Mesenchymal stem cell (in vitro differentiated cells and primary cell): ENCODE measurements at regions not wholly inside any gene's neighbourhood (a gene's known extent, or its start where the extent isn't known, plus 50 kb on each side); places are given as distances from the start of the nearest gene placed in this dataset.

Experiments used
- DNase-seq: peaks from one replicate; pipeline ENCODE4 v3.0.0-alpha.2; 2013
- H2AFZ ChIP-seq: one replicate; pipeline ENCODE4 v1.6.1; 2013; ENCODE audit warnings: low read depth, mild to moderate bottlenecking, control low read depth, inconsistent platforms, low read length, moderate library complexity
- H2AK5ac ChIP-seq: 2 replicates; pipeline ENCODE4 v1.6.1; 2013; ENCODE audit warnings: low read length, moderate library complexity, mild to moderate bottlenecking, inconsistent platforms; ENCODE audit not compliant: severe bottlenecking
- H2BK120ac ChIP-seq: one replicate; pipeline ENCODE4 v1.6.1; 2013; ENCODE audit warnings: low read depth, mild to moderate bottlenecking, inconsistent platforms, low read length, moderate library complexity
- H2BK12ac ChIP-seq, 2 experiments: one replicate each; pipeline ENCODE4 v1.6.1; 2013; ENCODE audit warnings: inconsistent platforms in 2 of 2, low read length in 2 of 2, mild to moderate bottlenecking in 2 of 2, moderate library complexity in 2 of 2, control low read depth in 1 of 2
- H2BK15ac ChIP-seq: one replicate; pipeline ENCODE4 v1.6.1; 2013; ENCODE audit warnings: mild to moderate bottlenecking, low read depth, inconsistent platforms; ENCODE audit not compliant: poor library complexity, severe bottlenecking
- H2BK5ac ChIP-seq: 2 replicates; pipeline ENCODE4 v1.6.1; 2013; ENCODE audit warnings: low read depth, mild to moderate bottlenecking, low read length, control low read depth, inconsistent platforms; ENCODE audit not compliant: poor library complexity, severe bottlenecking
- H3K14ac ChIP-seq, 2 experiments: one replicate each; pipeline ENCODE4 v1.6.1; 2013; ENCODE audit warnings: inconsistent platforms in 2 of 2, low read length in 2 of 2, control low read depth in 1 of 2, mild to moderate bottlenecking in 1 of 2, moderate library complexity in 1 of 2
- H3K18ac ChIP-seq, 2 experiments: one replicate each; pipeline ENCODE4 v1.6.1; 2013; ENCODE audit warnings: inconsistent platforms in 2 of 2, low read length in 2 of 2, control low read depth in 1 of 2, low read depth in 1 of 2, mild to moderate bottlenecking in 1 of 2
- H3K23ac ChIP-seq, 2 experiments: one replicate each; pipeline ENCODE4 v1.6.1; 2013; ENCODE audit warnings: inconsistent platforms in 2 of 2, low read length in 2 of 2, mild to moderate bottlenecking in 2 of 2, moderate library complexity in 2 of 2, control low read depth in 1 of 2
- H3K27ac ChIP-seq: 2 replicates; pipeline ENCODE4 v1.5.1; 2013; ENCODE audit warnings: mild to moderate bottlenecking, moderate library complexity, low read length, control low read depth, inconsistent platforms; ENCODE audit not compliant: poor library complexity, severe bottlenecking
- H3K27me3 ChIP-seq, 2 experiments: 2 replicates each; pipeline versions ENCODE4 v1.6.1 to v1.7.0; 2013; ENCODE audit warnings: low read length in 2 of 2, mild to moderate bottlenecking in 2 of 2, moderate library complexity in 2 of 2, control low read depth in 1 of 2, inconsistent platforms in 1 of 2; ENCODE audit not compliant: control insufficient read depth in 1 of 2, insufficient read depth in 1 of 2
- H3K36me3 ChIP-seq, 2 experiments: 2 replicates each; pipeline versions ENCODE4 v1.6.1 to v1.7.0; 2013; ENCODE audit warnings: low read length in 2 of 2, control low read depth in 1 of 2, inconsistent platforms in 1 of 2, low read depth in 1 of 2, mild to moderate bottlenecking in 1 of 2; ENCODE audit not compliant: insufficient read depth in 2 of 2, control insufficient read depth in 1 of 2
- H3K4ac ChIP-seq, 2 experiments: one replicate each; pipeline ENCODE4 v1.6.1; 2013; ENCODE audit warnings: inconsistent platforms in 2 of 2, low read length in 2 of 2, mild to moderate bottlenecking in 2 of 2, moderate library complexity in 2 of 2, control low read depth in 1 of 2, low read depth in 1 of 2
- H3K4me1 ChIP-seq: 2 replicates; pipeline ENCODE4 v1.6.1; 2013; ENCODE audit warnings: low read depth, low read length, control low read depth; ENCODE audit not compliant: control insufficient read depth, insufficient read depth
- H3K4me2 ChIP-seq: 2 replicates; pipeline ENCODE4 v1.6.1; 2013; ENCODE audit warnings: low read length, mild to moderate bottlenecking, inconsistent platforms; ENCODE audit not compliant: poor library complexity, severe bottlenecking
- H3K4me3 ChIP-seq, 2 experiments: 2 replicates each; pipeline versions ENCODE4 v1.5.1 to v1.7.0; 2013; ENCODE audit warnings: low read length in 2 of 2, mild to moderate bottlenecking in 2 of 2, control low read depth in 1 of 2, low read depth in 1 of 2; ENCODE audit not compliant: insufficient read depth in 1 of 2
- H3K79me1 ChIP-seq: replicated peaks from 2 replicates; pipeline ENCODE4 v1.6.1; 2013; ENCODE audit warnings: mild to moderate bottlenecking, control low read depth, low read length, inconsistent platforms; ENCODE audit not compliant: poor library complexity, severe bottlenecking
- H3K9ac ChIP-seq: 2 replicates; pipeline ENCODE4 v1.7.0; 2013; ENCODE audit warnings: mild to moderate bottlenecking, low read length, moderate library complexity
- H3K9me3 ChIP-seq: 2 replicates; pipeline ENCODE4 v1.7.0; 2013; ENCODE audit warnings: mild to moderate bottlenecking, low read length; ENCODE audit not compliant: control insufficient read depth
- H4K8ac ChIP-seq: one replicate; pipeline ENCODE4 v1.6.1; 2013; ENCODE audit warnings: inconsistent platforms, mild to moderate bottlenecking, low read length, moderate library complexity
- H4K91ac ChIP-seq: one replicate; pipeline ENCODE4 v1.6.1; 2013; ENCODE audit warnings: mild to moderate bottlenecking, low read length, inconsistent platforms
- WGBS: methylation state at CpG from one replicate; pipeline ENCODE4 v1.1.7; 2013; ENCODE audit warnings: mixed read lengths; 5-methylcytosine and 5-hydroxymethylcytosine counted together

- H4K91ac ChIP-seq, result no peak overlapping the region
- H3K36me3 ChIP-seq, result no peaks in the 10 kb centered on the region
- H3K27ac ChIP-seq, result no peak overlapping the region
- H3K4ac ChIP-seq, result no peak overlapping the region
- no peak overlapping the region for H3K4me2 ChIP-seq
- no peak for DNase-seq
- H2BK120ac ChIP-seq, result no peak overlapping the region
- no peak overlapping the region for H3K9ac ChIP-seq
- no peak overlapping the region for H2BK15ac ChIP-seq
- no peak overlapping the region for H2AFZ ChIP-seq
- H3K4me1 ChIP-seq, result peaks cover 2% of the 10 kb centered on the region
- H2AK5ac ChIP-seq, result no peak overlapping the region
- no peak overlapping the region for H3K14ac ChIP-seq
- H2BK5ac ChIP-seq, result no peak overlapping the region
- no peak overlapping the region for H3K4me3 ChIP-seq
- H3K9me3 ChIP-seq, result no peaks in the 10 kb centered on the region
- H3K27me3 ChIP-seq, result peaks cover 17 to 26% of the 10 kb centered on the region in 2 experiments
- no peak overlapping the region for H3K18ac ChIP-seq
- no peaks in the 10 kb centered on the region for H3K79me1 ChIP-seq
- H3K23ac ChIP-seq, result no peak overlapping the region
- WGBS, result 94% methylated on average over 1 of the region's 1 CpG
- H4K8ac ChIP-seq, result no peak overlapping the region
- H2BK12ac ChIP-seq, result no peak overlapping the region
Observed at GRCh38 chr11:32328392-32328791, 106.9 kb downstream of the WT1 start.

- no peak overlapping the region for H2BK5ac ChIP-seq
- H4K91ac ChIP-seq, result no peak overlapping the region
- no peak overlapping the region for H3K23ac ChIP-seq
- no peak overlapping the region for H3K14ac ChIP-seq
- H2AFZ ChIP-seq, result no peak overlapping the region
- no peak overlapping the region for H3K27ac ChIP-seq
- 64% methylated on average over 10 of the region's 10 CpGs for WGBS
- H3K27me3 ChIP-seq, result peaks cover 35 to 42% of the 10 kb centered on the region in 2 experiments
- no peak overlapping the region for H2BK120ac ChIP-seq
- no peak overlapping the region for H3K4me2 ChIP-seq
- H4K8ac ChIP-seq, result no peak overlapping the region
- H3K4me1 ChIP-seq, result peaks cover 7% of the 10 kb centered on the region
- H3K4ac ChIP-seq, result no peak overlapping the region
- peak overlapping the region; percentile 52 for H2BK15ac ChIP-seq
- H3K36me3 ChIP-seq, result no peaks in the 10 kb centered on the region
- H3K4me3 ChIP-seq, result no peak overlapping the region
- H2BK12ac ChIP-seq, result no peak overlapping the region
- H3K79me1 ChIP-seq, result no peaks in the 10 kb centered on the region
- H3K18ac ChIP-seq, result no peak overlapping the region
- no peak overlapping the region for H2AK5ac ChIP-seq
- no peaks in the 10 kb centered on the region for H3K9me3 ChIP-seq
- no peak overlapping the region for H3K9ac ChIP-seq
- DNase-seq, result no peak
Observed at GRCh38 chr11:32331098-32331497, 104.2 kb downstream of the WT1 start.

- Histone ChIP-seq H3K18ac (no peak overlapping the region), H2BK15ac (no peak overlapping the region), H3K79me1 (no peaks in the 10 kb centered on the region), H3K27ac (no peak overlapping the region), H3K23ac (no peak overlapping the region), H2AFZ (no peak overlapping the region), H2AK5ac (no peak overlapping the region), H2BK12ac (no peak overlapping the region), H3K27me3 (peaks cover 35 to 46% of the 10 kb centered on the region in 2 experiments), H3K9ac (no peak overlapping the region), H3K4ac (no peak overlapping the region), H3K4me1 (peaks cover 7% of the 10 kb centered on the region), H4K91ac (no peak overlapping the region), H3K4me2 (no peak overlapping the region), H3K4me3 (no peak overlapping the region), H3K14ac (no peak overlapping the region), H3K36me3 (no peaks in the 10 kb centered on the region), H2BK120ac (no peak overlapping the region), H3K9me3 (no peaks in the 10 kb centered on the region), H2BK5ac (no peak overlapping the region), H4K8ac (no peak overlapping the region)
- DNase-seq, result no peak
- 86% methylated on average over 1 of the region's 1 CpG for WGBS
Observed at GRCh38 chr11:32331792-32332191, 103.5 kb downstream of the WT1 start.

- WGBS, result 50% methylated on average over 14 of the region's 14 CpGs
- Histone ChIP-seq H3K4ac (no peak overlapping the region), H3K36me3 (no peaks in the 10 kb centered on the region)
Observed at GRCh38 chr11:32332990-32333319, 102.4 kb downstream of the WT1 start.

More at GRCh38 chr11:32332990-32333319, 102.4 kb downstream of the WT1 start:
- H3K14ac ChIP-seq, result no peak overlapping the region
- DNase-seq, result no peak
- no peaks in the 10 kb centered on the region for H3K9me3 ChIP-seq
- H4K91ac ChIP-seq, result no peak overlapping the region
- no peak overlapping the region for H2BK120ac ChIP-seq
- no peaks in the 10 kb centered on the region for H3K79me1 ChIP-seq
- peaks cover 7% of the 10 kb centered on the region for H3K4me1 ChIP-seq
- H3K4me3 ChIP-seq, result peak overlapping the region in 1 of 2 experiments; percentile 74
- H4K8ac ChIP-seq, result no peak overlapping the region
- no peak overlapping the region for H3K23ac ChIP-seq
- H3K9ac ChIP-seq, result peak overlapping the region; percentile 10
- H2BK12ac ChIP-seq, result no peak overlapping the region
- no peak overlapping the region for H2BK15ac ChIP-seq
- no peak overlapping the region for H2AFZ ChIP-seq
- H3K27ac ChIP-seq, result no peak overlapping the region
- peaks cover 35 to 53% of the 10 kb centered on the region in 2 experiments for H3K27me3 ChIP-seq
- no peak overlapping the region for H3K18ac ChIP-seq
- H2AK5ac ChIP-seq, result no peak overlapping the region
- no peak overlapping the region for H2BK5ac ChIP-seq
- H3K4me2 ChIP-seq, result no peak overlapping the region
